WTC11 (cell line): ENCODE measurements at regions not wholly inside any gene's neighbourhood (a gene's known extent, or its start where the extent isn't known, plus 50 kb on each side); places are given as distances from the start of the nearest gene placed in this dataset.
A peak's percentile ranks its signal among the peaks of the same experiment; 100 is the strongest.

Source experiments
- ATAC-seq: fragments of 200-7000 bp; cut with Tn5 transposase; 2 replicates; pipeline ENCODE4 v1.10.0; 2021; ENCODE audit warnings: mild to moderate bottlenecking, moderate library complexity
- CTCF ChIA-PET: fragments of 300-600 bp; sonication (Branson Sonifier 250); formaldehyde crosslinking; loops from one replicate; lab custom pipeline; 2021; ENCODE audit warnings: antibody characterized with exemption; lab: Charles Lee
- POLR2A ChIA-PET: fragments of 350-600 bp; sonication (Branson Sonifier 250); formaldehyde crosslinking; loops from one replicate; lab custom pipeline; 2021; ENCODE audit warnings: antibody characterized with exemption; lab: Charles Lee
- DNase-seq: peaks from one replicate; pipeline ENCODE4 v3.0.0; 2021; ENCODE audit warnings: low spot score
- H3K27ac Mint-ChIP-seq: 2 replicates; pipeline ENCODE4 v1.8.0; 2021; ENCODE audit warnings: mixed read lengths
- H3K27me3 Mint-ChIP-seq: 2 replicates; pipeline ENCODE4 v1.8.0; 2021; ENCODE audit warnings: low read depth, mild to moderate bottlenecking, moderate library complexity, mixed read lengths
- H3K36me3 Mint-ChIP-seq: 2 replicates; pipeline ENCODE4 v1.8.0; 2021; ENCODE audit warnings: mixed read lengths
- H3K4me1 Mint-ChIP-seq: 2 replicates; pipeline ENCODE4 v1.8.0; 2022; ENCODE audit warnings: mixed read lengths
- H3K4me3 Mint-ChIP-seq: 2 replicates; pipeline ENCODE4 v1.8.0; 2021; ENCODE audit warnings: mild to moderate bottlenecking, moderate library complexity, mixed read lengths
- H3K9me3 Mint-ChIP-seq: 2 replicates; pipeline ENCODE4 v1.8.0; 2021; ENCODE audit warnings: mixed read lengths
- CREB1 ChIP-seq: sonication (generic); formaldehyde crosslinking; IDR thresholded peaks from 2 replicates; pipeline ENCODE4 v1.8.0; 2023; ENCODE audit warnings: mild to moderate bottlenecking, missing genetic modification reagents
- CREM ChIP-seq: sonication (generic); formaldehyde crosslinking; IDR thresholded peaks from 2 replicates; pipeline ENCODE4 v1.8.1; 2022; ENCODE audit warnings: mild to moderate bottlenecking, missing genetic modification reagents, moderate library complexity
- ELF4 ChIP-seq: sonication (generic); formaldehyde crosslinking; IDR thresholded peaks from 2 replicates; pipeline ENCODE4 v1.8.1; 2022; ENCODE audit warnings: low read depth, mild to moderate bottlenecking, moderate library complexity, missing genetic modification reagents
- EMX1 ChIP-seq: fragments of 250-450 bp; sonication (Bioruptor Pico); IDR thresholded peaks from 2 replicates; pipeline ENCODE4 v1.8.0; 2021; ENCODE audit warnings: mild to moderate bottlenecking
- FOXP1 ChIP-seq: sonication (generic); formaldehyde crosslinking; IDR thresholded peaks from 2 replicates; pipeline ENCODE4 v1.8.0; 2022; ENCODE audit warnings: missing genetic modification reagents, mild to moderate bottlenecking, moderate library complexity, borderline replicate concordance
- GABPB1 ChIP-seq: sonication (generic); formaldehyde crosslinking; IDR thresholded peaks from 2 replicates; pipeline ENCODE4 v1.8.1; 2023; ENCODE audit warnings: mild to moderate bottlenecking, missing genetic modification reagents
- GTF2I ChIP-seq: fragments of 250-450 bp; sonication (Bioruptor Pico); conservative IDR thresholded peaks from 2 replicates; pipeline ENCODE4 v1.4.0; 2021; ENCODE audit warnings: mild to moderate bottlenecking
- KAT7 ChIP-seq: sonication (generic); formaldehyde crosslinking; IDR thresholded peaks from 2 replicates; pipeline ENCODE4 v1.8.1; 2023; ENCODE audit warnings: missing genetic modification reagents, mild to moderate bottlenecking, borderline replicate concordance
- MXD4 ChIP-seq: fragments of 250-450 bp; sonication (Bioruptor Pico); IDR thresholded peaks from 2 replicates; pipeline ENCODE4 v1.8.0; 2021; ENCODE audit warnings: mild to moderate bottlenecking, moderate library complexity, borderline replicate concordance
- NFATC4 ChIP-seq: fragments of 250-450 bp; sonication (Bioruptor Pico); IDR thresholded peaks from 2 replicates; pipeline ENCODE4 v1.9.0; 2021; ENCODE audit warnings: mild to moderate bottlenecking
- PRRX2 ChIP-seq: fragments of 250-450 bp; sonication (Bioruptor Pico); IDR thresholded peaks from 2 replicates; pipeline ENCODE4 v1.8.0; 2021; ENCODE audit warnings: mild to moderate bottlenecking
- RELA ChIP-seq: sonication (generic); formaldehyde crosslinking; IDR thresholded peaks from 2 replicates; pipeline ENCODE4 v1.8.1; 2022; ENCODE audit warnings: missing genetic modification reagents, mild to moderate bottlenecking, borderline replicate concordance
- TCF7 ChIP-seq: sonication (generic); formaldehyde crosslinking; IDR thresholded peaks from 2 replicates; pipeline ENCODE4 v1.8.0; 2022; ENCODE audit warnings: mild to moderate bottlenecking, low read depth, missing genetic modification reagents, moderate library complexity
- ZNF138 ChIP-seq: sonication (generic); formaldehyde crosslinking; conservative IDR thresholded peaks from 2 replicates; pipeline ENCODE4 v1.8.1; 2022; ENCODE audit warnings: mild to moderate bottlenecking, moderate library complexity, missing genetic modification reagents
- ZNF232 ChIP-seq: sonication (generic); formaldehyde crosslinking; IDR thresholded peaks from 2 replicates; pipeline ENCODE4 v1.8.0; 2022; ENCODE audit warnings: mild to moderate bottlenecking, missing genetic modification reagents
- ZNF263 ChIP-seq: sonication (generic); formaldehyde crosslinking; IDR thresholded peaks from 2 replicates; pipeline ENCODE4 v1.8.1; 2022; ENCODE audit warnings: low read depth, mild to moderate bottlenecking, moderate library complexity, missing genetic modification reagents
- ZNF423 ChIP-seq: fragments of 250-450 bp; sonication (Bioruptor Pico); IDR thresholded peaks from 2 replicates; pipeline ENCODE4 v2.1.2; 2022; ENCODE audit warnings: mild to moderate bottlenecking, moderate library complexity
- TF ChIP-seq, protein P1 (sequence below): sonication (generic); formaldehyde crosslinking; IDR thresholded peaks from 2 replicates; pipeline ENCODE4 v1.8.0; 2023; ENCODE audit warnings: missing genetic modification reagents
- TF ChIP-seq, protein P2 (sequence below): sonication (generic); formaldehyde crosslinking; IDR thresholded peaks from 2 replicates; pipeline ENCODE4 v1.8.0; 2022; ENCODE audit warnings: mild to moderate bottlenecking, missing genetic modification reagents
- TF ChIP-seq, protein P3 (sequence below): sonication (generic); formaldehyde crosslinking; IDR thresholded peaks from 2 replicates; pipeline ENCODE4 v1.8.1; 2022; ENCODE audit warnings: mild to moderate bottlenecking, moderate library complexity, missing genetic modification reagents
- TF ChIP-seq, protein P4 (sequence below): sonication (generic); formaldehyde crosslinking; IDR thresholded peaks from 2 replicates; pipeline ENCODE4 v1.8.1; 2023; ENCODE audit warnings: mild to moderate bottlenecking, missing genetic modification reagents, moderate library complexity
- TF ChIP-seq, protein P5 (sequence below): sonication (generic); formaldehyde crosslinking; IDR thresholded peaks from 2 replicates; pipeline ENCODE4 v1.8.1; 2022; ENCODE audit warnings: low read depth, mild to moderate bottlenecking, moderate library complexity, missing genetic modification reagents, borderline replicate concordance
- TF ChIP-seq, protein P6 (sequence below): sonication (generic); formaldehyde crosslinking; IDR thresholded peaks from 2 replicates; pipeline ENCODE4 v1.8.1; 2022; ENCODE audit warnings: missing genetic modification reagents, borderline replicate concordance
- TF ChIP-seq, protein P7 (sequence below): sonication (generic); formaldehyde crosslinking; IDR thresholded peaks from 2 replicates; pipeline ENCODE4 v1.8.0; 2022; ENCODE audit warnings: mild to moderate bottlenecking, missing genetic modification reagents
- TF ChIP-seq, protein P8 (sequence below): fragments of 250-450 bp; sonication (Bioruptor Pico); conservative IDR thresholded peaks from 2 replicates; pipeline ENCODE4 v1.9.0; 2021; ENCODE audit warnings: mild to moderate bottlenecking

DNA sequence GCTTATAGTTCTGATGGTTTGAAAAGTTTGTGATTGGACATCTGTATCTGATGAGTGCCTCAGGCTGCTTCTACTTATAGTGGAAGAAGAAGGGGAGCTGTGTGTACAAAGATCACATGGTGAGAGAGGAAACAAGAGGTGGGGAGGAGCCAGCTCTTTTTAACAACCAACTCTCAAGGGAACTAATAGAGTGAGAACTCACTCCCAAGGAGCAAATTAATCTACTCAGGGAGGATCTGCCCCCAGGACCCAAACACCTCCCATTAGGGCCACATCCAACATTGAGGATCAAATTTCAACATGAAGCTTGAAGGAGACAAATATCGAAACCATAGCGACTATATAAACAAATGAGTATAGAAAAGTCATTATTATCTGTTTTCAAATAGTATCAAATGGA, 64.7 kb upstream of the PRLR start:
- no peak overlapping the region for H3K4me3 Mint-ChIP-seq
- peaks cover 5% of the 10 kb centered on the region for H3K4me1 Mint-ChIP-seq
- TF ChIP-seq ZNF263 (CRISPR knock-in tag) (no peak), RELA (no peak), FOXP1 (CRISPR knock-in tag) (no peak), GABPB1 (no peak)
- TF ChIP-seq, protein P1, sequence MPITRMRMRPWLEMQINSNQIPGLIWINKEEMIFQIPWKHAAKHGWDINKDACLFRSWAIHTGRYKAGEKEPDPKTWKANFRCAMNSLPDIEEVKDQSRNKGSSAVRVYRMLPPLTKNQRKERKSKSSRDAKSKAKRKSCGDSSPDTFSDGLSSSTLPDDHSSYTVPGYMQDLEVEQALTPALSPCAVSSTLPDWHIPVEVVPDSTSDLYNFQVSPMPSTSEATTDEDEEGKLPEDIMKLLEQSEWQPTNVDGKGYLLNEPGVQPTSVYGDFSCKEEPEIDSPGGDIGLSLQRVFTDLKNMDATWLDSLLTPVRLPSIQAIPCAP, result no peak
- TF ChIP-seq, protein P2, sequence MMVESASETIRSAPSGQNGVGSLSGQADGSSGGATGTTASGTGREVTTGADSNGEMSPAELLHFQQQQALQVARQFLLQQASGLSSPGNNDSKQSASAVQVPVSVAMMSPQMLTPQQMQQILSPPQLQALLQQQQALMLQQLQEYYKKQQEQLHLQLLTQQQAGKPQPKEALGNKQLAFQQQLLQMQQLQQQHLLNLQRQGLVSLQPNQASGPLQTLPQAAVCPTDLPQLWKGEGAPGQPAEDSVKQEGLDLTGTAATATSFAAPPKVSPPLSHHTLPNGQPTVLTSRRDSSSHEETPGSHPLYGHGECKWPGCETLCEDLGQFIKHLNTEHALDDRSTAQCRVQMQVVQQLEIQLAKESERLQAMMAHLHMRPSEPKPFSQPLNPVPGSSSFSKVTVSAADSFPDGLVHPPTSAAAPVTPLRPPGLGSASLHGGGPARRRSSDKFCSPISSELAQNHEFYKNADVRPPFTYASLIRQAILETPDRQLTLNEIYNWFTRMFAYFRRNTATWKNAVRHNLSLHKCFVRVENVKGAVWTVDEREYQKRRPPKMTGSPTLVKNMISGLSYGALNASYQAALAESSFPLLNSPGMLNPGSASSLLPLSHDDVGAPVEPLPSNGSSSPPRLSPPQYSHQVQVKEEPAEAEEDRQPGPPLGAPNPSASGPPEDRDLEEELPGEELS, result no peak
- TF ChIP-seq, protein P3, sequence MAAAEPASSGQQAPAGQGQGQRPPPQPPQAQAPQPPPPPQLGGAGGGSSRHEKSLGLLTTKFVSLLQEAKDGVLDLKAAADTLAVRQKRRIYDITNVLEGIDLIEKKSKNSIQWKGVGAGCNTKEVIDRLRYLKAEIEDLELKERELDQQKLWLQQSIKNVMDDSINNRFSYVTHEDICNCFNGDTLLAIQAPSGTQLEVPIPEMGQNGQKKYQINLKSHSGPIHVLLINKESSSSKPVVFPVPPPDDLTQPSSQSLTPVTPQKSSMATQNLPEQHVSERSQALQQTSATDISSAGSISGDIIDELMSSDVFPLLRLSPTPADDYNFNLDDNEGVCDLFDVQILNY, result no peak
- H3K9me3 Mint-ChIP-seq, result peaks cover 38% of the 10 kb centered on the region
- POLR2A ChIA-PET, result no interaction called here
- no peak overlapping the region for H3K27ac Mint-ChIP-seq
- DNase-seq (no peak), ATAC-seq (peak; percentile 41)
- peaks cover 22% of the 10 kb centered on the region for H3K36me3 Mint-ChIP-seq
- CTCF ChIA-PET, result no interaction called here
- H3K27me3 Mint-ChIP-seq, result no peaks in the 10 kb centered on the region

DNA sequence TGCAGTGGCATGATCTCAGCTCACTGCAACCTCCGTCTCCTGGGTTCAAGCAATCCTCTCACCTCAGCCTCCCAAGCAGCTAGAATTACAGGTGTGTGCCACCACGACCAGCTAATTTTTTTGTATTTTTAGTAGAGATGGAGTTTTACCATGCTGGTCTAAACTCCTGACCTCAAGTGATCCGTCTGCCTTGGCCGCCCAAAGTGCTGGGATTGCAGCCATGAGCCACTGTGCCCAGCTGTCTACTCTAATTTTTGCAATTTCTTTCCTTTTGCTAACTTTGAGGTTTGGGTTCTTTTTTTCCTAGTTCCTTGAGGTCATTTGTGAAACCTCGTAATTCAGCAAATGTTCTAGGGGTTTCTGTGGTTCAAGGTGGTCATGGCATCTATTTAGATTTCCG, 63.7 kb upstream of the PRLR start:
- Mint-ChIP-seq H3K4me1 (peaks cover 5% of the 10 kb centered on the region), H3K27ac (no peak overlapping the region), H3K36me3 (peaks cover 28% of the 10 kb centered on the region), H3K4me3 (no peak overlapping the region), H3K9me3 (peaks cover 45% of the 10 kb centered on the region), H3K27me3 (no peaks in the 10 kb centered on the region; the same call in 1 of the 2 replicates)
- ChIA-PET CTCF (no interaction called here), POLR2A (no interaction called here)
- TF ChIP-seq KAT7 (CRISPR knock-in tag), result no peak
- TF ChIP-seq, protein P4, sequence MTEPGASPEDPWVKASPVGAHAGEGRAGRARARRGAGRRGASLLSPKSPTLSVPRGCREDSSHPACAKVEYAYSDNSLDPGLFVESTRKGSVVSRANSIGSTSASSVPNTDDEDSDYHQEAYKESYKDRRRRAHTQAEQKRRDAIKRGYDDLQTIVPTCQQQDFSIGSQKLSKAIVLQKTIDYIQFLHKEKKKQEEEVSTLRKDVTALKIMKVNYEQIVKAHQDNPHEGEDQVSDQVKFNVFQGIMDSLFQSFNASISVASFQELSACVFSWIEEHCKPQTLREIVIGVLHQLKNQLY, result no peak
- TF ChIP-seq NFATC4 (CRISPR knock-in tag), result no peak
- TF ChIP-seq, protein P5, sequence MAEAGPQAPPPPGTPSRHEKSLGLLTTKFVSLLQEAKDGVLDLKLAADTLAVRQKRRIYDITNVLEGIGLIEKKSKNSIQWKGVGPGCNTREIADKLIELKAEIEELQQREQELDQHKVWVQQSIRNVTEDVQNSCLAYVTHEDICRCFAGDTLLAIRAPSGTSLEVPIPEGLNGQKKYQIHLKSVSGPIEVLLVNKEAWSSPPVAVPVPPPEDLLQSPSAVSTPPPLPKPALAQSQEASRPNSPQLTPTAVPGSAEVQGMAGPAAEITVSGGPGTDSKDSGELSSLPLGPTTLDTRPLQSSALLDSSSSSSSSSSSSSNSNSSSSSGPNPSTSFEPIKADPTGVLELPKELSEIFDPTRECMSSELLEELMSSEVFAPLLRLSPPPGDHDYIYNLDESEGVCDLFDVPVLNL (CRISPR knock-in tag), result no peak
- no peak for TF ChIP-seq ZNF138
- no peak for TF ChIP-seq ZNF423 (CRISPR knock-in tag)
- TF ChIP-seq, protein P6, sequence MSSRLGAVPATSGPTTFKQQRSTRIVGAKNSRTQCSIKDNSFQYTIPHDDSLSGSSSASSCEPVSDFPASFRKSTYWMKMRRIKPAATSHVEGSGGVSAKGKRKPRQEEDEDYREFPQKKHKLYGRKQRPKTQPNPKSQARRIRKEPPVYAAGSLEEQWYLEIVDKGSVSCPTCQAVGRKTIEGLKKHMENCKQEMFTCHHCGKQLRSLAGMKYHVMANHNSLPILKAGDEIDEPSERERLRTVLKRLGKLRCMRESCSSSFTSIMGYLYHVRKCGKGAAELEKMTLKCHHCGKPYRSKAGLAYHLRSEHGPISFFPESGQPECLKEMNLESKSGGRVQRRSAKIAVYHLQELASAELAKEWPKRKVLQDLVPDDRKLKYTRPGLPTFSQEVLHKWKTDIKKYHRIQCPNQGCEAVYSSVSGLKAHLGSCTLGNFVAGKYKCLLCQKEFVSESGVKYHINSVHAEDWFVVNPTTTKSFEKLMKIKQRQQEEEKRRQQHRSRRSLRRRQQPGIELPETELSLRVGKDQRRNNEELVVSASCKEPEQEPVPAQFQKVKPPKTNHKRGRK (CRISPR knock-in tag), result no peak
- no peak for TF ChIP-seq GTF2I (CRISPR knock-in tag)
- no peak for TF ChIP-seq CREB1
- no peak for DNase-seq
- no peak for ATAC-seq

DNA sequence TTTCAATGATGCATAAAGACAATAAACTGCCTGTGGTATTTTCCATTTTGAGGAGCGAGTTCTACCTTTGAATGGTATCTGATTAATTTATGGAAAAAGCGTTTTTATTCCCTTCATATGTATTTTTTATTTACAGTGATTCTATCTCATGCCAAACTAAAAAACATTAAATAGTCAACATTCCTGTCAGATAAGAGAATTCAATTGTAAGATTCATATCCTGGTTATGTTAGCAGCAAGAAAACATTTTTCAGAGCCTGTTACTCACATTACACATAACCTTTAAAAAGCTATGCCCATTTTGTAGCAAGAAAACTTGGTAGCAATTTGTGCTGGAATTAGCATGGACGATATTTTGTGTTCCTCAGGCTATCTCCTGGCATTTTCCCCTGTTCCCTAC, 55.1 kb upstream of the PRLR start:
- H3K4me1 Mint-ChIP-seq, result no peaks in the 10 kb centered on the region

More for the DNA sequence above, 55.1 kb upstream of the PRLR start:
- POLR2A ChIA-PET, result no interaction called here
- Mint-ChIP-seq H3K27ac (no peak overlapping the region), H3K27me3 (no peaks in the 10 kb centered on the region; the same call in 1 of the 2 replicates), H3K9me3 (peaks cover 75% of the 10 kb centered on the region), H3K36me3 (peaks cover 42% of the 10 kb centered on the region), H3K4me3 (no peak overlapping the region)
- TF ChIP-seq ELF4 (CRISPR knock-in tag) (no peak), PRRX2 (CRISPR knock-in tag) (no peak), TCF7 (CRISPR knock-in tag) (no peak), MXD4 (CRISPR knock-in tag) (no peak), ZNF232 (no peak), NFATC4 (CRISPR knock-in tag) (no peak), CREM (CRISPR knock-in tag) (no peak), EMX1 (no peak)
- TF ChIP-seq, protein P7, sequence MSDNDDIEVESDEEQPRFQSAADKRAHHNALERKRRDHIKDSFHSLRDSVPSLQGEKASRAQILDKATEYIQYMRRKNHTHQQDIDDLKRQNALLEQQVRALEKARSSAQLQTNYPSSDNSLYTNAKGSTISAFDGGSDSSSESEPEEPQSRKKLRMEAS, result no peak
- TF ChIP-seq, protein P8, sequence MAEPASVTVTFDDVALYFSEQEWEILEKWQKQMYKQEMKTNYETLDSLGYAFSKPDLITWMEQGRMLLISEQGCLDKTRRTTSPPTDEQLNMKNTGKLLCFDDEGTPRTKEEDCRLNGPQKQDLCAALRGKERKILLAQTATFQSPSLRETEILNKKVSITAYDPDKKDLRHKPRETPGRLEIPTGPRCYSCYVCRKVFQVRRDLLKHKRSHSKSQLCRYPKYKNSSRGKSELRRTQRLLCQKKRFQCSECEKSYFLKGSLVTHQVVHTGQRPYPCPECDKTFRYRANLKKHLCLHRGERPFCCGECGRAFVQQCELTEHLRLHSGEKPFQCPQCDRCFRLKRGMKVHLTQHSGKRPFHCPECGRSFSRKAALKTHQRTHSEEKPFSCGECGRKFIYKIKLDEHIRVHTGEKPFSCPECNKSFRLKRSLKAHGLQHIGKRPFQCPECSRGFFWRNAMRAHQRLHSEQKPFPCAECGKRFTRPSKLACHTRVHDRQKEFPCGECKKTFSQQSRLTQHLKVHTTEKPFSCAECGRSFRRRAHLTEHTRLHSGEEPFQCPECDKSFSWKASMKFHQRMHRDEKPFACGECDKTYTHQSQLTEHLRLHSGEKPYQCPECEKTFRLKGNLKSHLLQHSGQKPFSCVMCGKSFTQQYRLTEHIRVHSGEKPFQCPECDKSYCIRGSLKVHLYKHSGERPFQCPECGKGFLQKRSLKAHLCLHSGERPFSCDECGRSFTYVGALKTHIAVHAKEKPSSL (CRISPR knock-in tag), result no peak
- no peak for ATAC-seq
- CTCF ChIA-PET, result no interaction called here
- no peak for DNase-seq
